HepG2 (cell line): ENCODE measurements at regions not wholly inside any gene's neighbourhood (a gene's known extent, or its start where the extent isn't known, plus 50 kb on each side); places are given as distances from the start of the nearest gene placed in this dataset.

Experiments used
- BRD4 ChIP-seq: sonication (generic); formaldehyde crosslinking; IDR thresholded peaks from 2 replicates; pipeline ENCODE4 v1.4.0; 2020; ENCODE audit warnings: missing genetic modification reagents
- HDAC2 ChIP-seq: sonication (generic); formaldehyde crosslinking; IDR thresholded peaks from 2 replicates; pipeline ENCODE4 v1.4.0; 2020; ENCODE audit warnings: missing genetic modification reagents
- MATR3 ChIP-seq: sonication (generic); formaldehyde crosslinking; IDR thresholded peaks from 2 replicates; pipeline ENCODE4 v1.4.0; 2020; ENCODE audit warnings: missing genetic modification reagents
- MIXL1 ChIP-seq: IDR thresholded peaks from 2 replicates; pipeline ENCODE4 v1.6.1; 2016
- MZF1 ChIP-seq: sonication (generic); formaldehyde crosslinking; IDR thresholded peaks from 2 replicates; pipeline ENCODE4 v1.8.1; 2023; ENCODE audit warnings: mild to moderate bottlenecking, missing genetic modification reagents, borderline replicate concordance
- TCF7 ChIP-seq: sonication (generic); IDR thresholded peaks from 2 replicates; pipeline ENCODE4 v1.6.1; 2016; ENCODE audit warnings: antibody characterized with exemption, low read depth
- ZNF652 ChIP-seq: IDR thresholded peaks from 2 replicates; pipeline ENCODE4 v1.6.1; 2016; ENCODE audit warnings: low read depth, borderline replicate concordance
- ZNF670 ChIP-seq: sonication (generic); formaldehyde crosslinking; IDR thresholded peaks from 2 replicates; pipeline ENCODE4 v1.8.0; 2022; ENCODE audit warnings: mild to moderate bottlenecking, missing genetic modification reagents, borderline replicate concordance
- ZNF746 ChIP-seq: sonication (generic); formaldehyde crosslinking; IDR thresholded peaks from 2 replicates; pipeline ENCODE4 v1.8.0; 2022; ENCODE audit warnings: mild to moderate bottlenecking, missing genetic modification reagents
- ZNF816 ChIP-seq: sonication (generic); formaldehyde crosslinking; IDR thresholded peaks from 2 replicates; pipeline ENCODE4 v1.8.0; 2022; ENCODE audit warnings: missing genetic modification reagents, mild to moderate bottlenecking, borderline replicate concordance
- TF ChIP-seq, protein P1 (sequence below): sonication (generic); formaldehyde crosslinking; IDR thresholded peaks from one replicate; pipeline ENCODE4 v1.5.1; 2020; ENCODE audit warnings: mild to moderate bottlenecking, missing genetic modification reagents; ENCODE audit errors: not compliant biosample characterization
- TF ChIP-seq, protein P2 (sequence below): sonication (generic); formaldehyde crosslinking; IDR thresholded peaks from 2 replicates; pipeline ENCODE4 v1.4.0; 2020; ENCODE audit warnings: missing genetic modification reagents
- TF ChIP-seq, protein P3 (sequence below): sonication (generic); formaldehyde crosslinking; IDR thresholded peaks from 2 replicates; pipeline ENCODE4 v1.5.0; 2020; ENCODE audit warnings: missing genetic modification reagents
- TF ChIP-seq, protein P4 (sequence below): sonication (generic); formaldehyde crosslinking; IDR thresholded peaks from 2 replicates; pipeline ENCODE4 v1.4.0; 2020; ENCODE audit warnings: missing genetic modification reagents, borderline replicate concordance
- TF ChIP-seq, protein P5 (sequence below): sonication (generic); formaldehyde crosslinking; IDR thresholded peaks from 2 replicates; pipeline ENCODE4 v1.8.0; 2022; ENCODE audit warnings: mild to moderate bottlenecking, missing genetic modification reagents, moderate library complexity

DNA sequence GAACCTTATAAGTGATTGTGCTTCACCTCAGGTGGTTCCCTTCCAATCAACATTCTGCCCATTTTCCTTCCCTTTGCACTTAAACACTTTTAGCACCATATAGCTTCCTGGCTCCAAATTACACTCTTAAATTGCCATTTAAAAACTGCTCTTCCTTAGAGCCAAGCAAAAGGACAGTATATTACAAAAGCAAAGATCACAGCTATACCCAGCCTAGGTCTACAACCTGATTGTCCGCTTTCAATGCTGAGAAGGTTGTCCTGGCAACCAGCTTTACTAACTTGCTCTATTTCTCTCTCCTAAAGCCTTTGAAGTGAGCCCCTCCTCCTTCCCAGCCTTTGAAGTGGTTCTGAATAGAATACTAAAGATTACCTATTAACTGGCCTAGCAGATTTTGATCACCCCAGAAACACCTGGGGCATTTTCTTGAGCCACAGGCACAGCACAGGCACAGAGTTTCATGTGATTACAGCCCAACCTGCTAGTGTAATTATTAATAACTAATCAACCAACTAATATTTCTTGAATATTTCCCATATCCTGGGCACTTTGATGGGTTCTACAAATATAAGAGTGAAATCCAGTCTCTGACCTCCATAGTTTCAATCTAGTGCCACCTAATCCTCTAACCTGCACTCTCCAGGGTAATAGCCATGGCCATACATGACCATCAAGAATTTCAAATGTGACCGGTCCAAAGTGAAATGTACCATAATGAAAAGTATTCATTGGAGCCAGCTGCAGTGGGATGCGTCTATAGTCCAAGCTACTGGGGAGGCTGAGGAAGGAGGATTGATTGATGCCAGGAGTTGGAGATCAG is 63.6 kb upstream of the TRIM24 start (continued):
- TF ChIP-seq, protein P1, sequence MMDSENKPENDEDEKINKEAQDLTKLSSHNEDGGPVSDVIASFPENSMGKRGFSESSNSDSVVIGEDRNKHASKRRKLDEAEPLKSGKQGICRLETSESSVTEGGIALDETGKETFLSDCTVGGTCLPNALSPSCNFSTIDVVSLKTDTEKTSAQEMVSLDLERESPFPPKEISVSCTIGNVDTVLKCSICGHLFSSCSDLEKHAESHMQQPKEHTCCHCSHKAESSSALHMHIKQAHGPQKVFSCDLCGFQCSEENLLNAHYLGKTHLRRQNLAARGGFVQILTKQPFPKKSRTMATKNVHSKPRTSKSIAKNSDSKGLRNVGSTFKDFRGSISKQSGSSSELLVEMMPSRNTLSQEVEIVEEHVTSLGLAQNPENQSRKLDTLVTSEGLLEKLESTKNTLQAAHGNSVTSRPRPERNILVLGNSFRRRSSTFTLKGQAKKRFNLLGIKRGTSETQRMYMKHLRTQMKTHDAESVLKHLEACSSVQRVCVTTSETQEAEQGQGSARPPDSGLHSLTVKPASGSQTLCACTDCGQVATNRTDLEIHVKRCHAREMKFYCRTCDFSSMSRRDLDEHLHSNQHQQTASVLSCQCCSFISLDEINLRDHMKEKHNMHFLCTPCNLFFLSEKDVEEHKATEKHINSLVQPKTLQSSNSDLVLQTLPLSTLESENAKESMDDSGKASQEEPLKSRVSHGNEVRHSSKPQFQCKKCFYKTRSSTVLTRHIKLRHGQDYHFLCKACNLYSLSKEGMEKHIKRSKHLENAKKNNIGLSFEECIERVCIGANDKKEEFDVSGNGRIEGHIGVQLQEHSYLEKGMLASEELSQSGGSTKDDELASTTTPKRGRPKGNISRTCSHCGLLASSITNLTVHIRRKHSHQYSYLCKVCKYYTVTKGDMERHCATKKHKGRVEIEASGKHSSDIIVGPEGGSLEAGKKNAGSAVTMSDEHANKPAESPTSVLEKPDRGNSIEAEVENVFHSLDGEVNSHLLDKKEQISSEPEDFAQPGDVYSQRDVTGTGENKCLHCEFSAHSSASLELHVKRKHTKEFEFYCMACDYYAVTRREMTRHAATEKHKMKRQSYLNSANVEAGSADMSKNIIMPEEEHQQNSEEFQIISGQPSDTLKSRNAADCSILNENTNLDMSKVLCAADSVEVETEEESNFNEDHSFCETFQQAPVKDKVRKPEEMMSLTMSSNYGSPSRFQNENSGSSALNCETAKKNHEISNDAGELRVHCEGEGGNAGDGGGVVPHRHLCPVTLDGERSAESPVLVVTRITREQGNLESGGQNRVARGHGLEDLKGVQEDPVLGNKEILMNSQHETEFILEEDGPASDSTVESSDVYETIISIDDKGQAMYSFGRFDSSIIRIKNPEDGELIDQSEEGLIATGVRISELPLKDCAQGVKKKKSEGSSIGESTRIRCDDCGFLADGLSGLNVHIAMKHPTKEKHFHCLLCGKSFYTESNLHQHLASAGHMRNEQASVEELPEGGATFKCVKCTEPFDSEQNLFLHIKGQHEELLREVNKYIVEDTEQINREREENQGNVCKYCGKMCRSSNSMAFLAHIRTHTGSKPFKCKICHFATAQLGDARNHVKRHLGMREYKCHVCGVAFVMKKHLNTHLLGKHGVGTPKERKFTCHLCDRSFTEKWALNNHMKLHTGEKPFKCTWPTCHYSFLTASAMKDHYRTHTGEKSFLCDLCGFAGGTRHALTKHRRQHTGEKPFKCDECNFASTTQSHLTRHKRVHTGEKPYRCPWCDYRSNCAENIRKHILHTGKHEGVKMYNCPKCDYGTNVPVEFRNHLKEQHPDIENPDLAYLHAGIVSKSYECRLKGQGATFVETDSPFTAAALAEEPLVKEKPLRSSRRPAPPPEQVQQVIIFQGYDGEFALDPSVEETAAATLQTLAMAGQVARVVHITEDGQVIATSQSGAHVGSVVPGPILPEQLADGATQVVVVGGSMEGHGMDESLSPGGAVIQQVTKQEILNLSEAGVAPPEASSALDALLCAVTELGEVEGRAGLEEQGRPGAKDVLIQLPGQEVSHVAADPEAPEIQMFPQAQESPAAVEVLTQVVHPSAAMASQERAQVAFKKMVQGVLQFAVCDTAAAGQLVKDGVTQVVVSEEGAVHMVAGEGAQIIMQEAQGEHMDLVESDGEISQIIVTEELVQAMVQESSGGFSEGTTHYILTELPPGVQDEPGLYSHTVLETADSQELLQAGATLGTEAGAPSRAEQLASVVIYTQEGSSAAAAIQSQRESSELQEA (CRISPR knock-in tag) = no peak
- TF ChIP-seq ZNF746 (CRISPR knock-in tag) (no peak), MATR3 (CRISPR knock-in tag) (no peak), ZNF816 (CRISPR knock-in tag) (no peak), MIXL1 (CRISPR knock-in tag) (no peak; the same call in 1 of the 2 replicates), ZNF652 (CRISPR knock-in tag) (peak; percentile 61; the same call in 1 of the 2 replicates), TCF7 (peak; percentile 99), HDAC2 (CRISPR knock-in tag) (peak; percentile 90), ZNF670 (CRISPR knock-in tag) (no peak), BRD4 (CRISPR knock-in tag) (no peak), MZF1 (CRISPR knock-in tag) (no peak)
- TF ChIP-seq, protein P2, sequence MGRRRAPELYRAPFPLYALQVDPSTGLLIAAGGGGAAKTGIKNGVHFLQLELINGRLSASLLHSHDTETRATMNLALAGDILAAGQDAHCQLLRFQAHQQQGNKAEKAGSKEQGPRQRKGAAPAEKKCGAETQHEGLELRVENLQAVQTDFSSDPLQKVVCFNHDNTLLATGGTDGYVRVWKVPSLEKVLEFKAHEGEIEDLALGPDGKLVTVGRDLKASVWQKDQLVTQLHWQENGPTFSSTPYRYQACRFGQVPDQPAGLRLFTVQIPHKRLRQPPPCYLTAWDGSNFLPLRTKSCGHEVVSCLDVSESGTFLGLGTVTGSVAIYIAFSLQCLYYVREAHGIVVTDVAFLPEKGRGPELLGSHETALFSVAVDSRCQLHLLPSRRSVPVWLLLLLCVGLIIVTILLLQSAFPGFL (CRISPR knock-in tag) = no peak
- TF ChIP-seq, protein P3, sequence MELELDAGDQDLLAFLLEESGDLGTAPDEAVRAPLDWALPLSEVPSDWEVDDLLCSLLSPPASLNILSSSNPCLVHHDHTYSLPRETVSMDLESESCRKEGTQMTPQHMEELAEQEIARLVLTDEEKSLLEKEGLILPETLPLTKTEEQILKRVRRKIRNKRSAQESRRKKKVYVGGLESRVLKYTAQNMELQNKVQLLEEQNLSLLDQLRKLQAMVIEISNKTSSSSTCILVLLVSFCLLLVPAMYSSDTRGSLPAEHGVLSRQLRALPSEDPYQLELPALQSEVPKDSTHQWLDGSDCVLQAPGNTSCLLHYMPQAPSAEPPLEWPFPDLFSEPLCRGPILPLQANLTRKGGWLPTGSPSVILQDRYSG (CRISPR knock-in tag) = 0 out of 2 replicates have a peak, but pooled peaks have one; percentile 50
- TF ChIP-seq, protein P4, sequence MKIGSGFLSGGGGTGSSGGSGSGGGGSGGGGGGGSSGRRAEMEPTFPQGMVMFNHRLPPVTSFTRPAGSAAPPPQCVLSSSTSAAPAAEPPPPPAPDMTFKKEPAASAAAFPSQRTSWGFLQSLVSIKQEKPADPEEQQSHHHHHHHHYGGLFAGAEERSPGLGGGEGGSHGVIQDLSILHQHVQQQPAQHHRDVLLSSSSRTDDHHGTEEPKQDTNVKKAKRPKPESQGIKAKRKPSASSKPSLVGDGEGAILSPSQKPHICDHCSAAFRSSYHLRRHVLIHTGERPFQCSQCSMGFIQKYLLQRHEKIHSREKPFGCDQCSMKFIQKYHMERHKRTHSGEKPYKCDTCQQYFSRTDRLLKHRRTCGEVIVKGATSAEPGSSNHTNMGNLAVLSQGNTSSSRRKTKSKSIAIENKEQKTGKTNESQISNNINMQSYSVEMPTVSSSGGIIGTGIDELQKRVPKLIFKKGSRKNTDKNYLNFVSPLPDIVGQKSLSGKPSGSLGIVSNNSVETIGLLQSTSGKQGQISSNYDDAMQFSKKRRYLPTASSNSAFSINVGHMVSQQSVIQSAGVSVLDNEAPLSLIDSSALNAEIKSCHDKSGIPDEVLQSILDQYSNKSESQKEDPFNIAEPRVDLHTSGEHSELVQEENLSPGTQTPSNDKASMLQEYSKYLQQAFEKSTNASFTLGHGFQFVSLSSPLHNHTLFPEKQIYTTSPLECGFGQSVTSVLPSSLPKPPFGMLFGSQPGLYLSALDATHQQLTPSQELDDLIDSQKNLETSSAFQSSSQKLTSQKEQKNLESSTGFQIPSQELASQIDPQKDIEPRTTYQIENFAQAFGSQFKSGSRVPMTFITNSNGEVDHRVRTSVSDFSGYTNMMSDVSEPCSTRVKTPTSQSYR = peak; percentile 86; the same call in 1 of the 2 replicates
- TF ChIP-seq, protein P5, sequence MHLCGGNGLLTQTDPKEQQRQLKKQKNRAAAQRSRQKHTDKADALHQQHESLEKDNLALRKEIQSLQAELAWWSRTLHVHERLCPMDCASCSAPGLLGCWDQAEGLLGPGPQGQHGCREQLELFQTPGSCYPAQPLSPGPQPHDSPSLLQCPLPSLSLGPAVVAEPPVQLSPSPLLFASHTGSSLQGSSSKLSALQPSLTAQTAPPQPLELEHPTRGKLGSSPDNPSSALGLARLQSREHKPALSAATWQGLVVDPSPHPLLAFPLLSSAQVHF (CRISPR knock-in tag) = no peak
